Gastrocnemius medialis (tissue), 4 donors: ENCODE measurements at regions not wholly inside any gene's neighbourhood (a gene's known extent, or its start where the extent isn't known, plus 50 kb on each side); places are given as distances from the start of the nearest gene placed in this dataset.

Experiments used
- ATAC-seq, 2 donors: fragments of 150-250 bp; one replicate each; pipeline ENCODE4 v1.9.1; 2016
- DNase-seq, 2 donors: peaks; one replicate each; pipeline ENCODE4 v3.0.0-alpha.2; 2019
- H3K27ac ChIP-seq, 4 donors: fragments of 200-600 bp; sonication (generic); 1 replicate in 1 of 4; 2 replicates in 3 of 4; pipeline ENCODE4 v1.5.1; 2016 to 2018; ENCODE audit warnings: mild to moderate bottlenecking in 2 of 4, moderate library complexity in 1 of 4
- H3K27me3 ChIP-seq, 3 donors: fragments of 200-600 bp; sonication (generic) in 2 of 3; 1 replicate in 1 of 3; 2 replicates in 2 of 3; pipeline versions ENCODE4 v1.5.1 to v1.6.0; 2016 to 2019; ENCODE audit warnings: mild to moderate bottlenecking in 1 of 3, moderate library complexity in 1 of 3
- H3K36me3 ChIP-seq, 2 donors: fragments of 200-600 bp; sonication (generic) in 1 of 2; one replicate each; pipeline ENCODE4 v1.5.1; 2017 to 2018
- H3K4me1 ChIP-seq, 2 donors: fragments of 200-600 bp; sonication (generic) in 1 of 2; one replicate each; pipeline ENCODE4 v1.5.1; 2016 to 2017; ENCODE audit warnings: mild to moderate bottlenecking in 2 of 2
- H3K4me3 ChIP-seq, 4 donors: fragments of 200-600 bp; sonication (generic) in 3 of 4; 1 replicate in 1 of 4; 2 replicates in 3 of 4; pipeline ENCODE4 v1.5.1; 2016 to 2019; ENCODE audit warnings: mild to moderate bottlenecking in 2 of 4
- H3K9me3 ChIP-seq, 3 donors: fragments of 200-600 bp; sonication (generic) in 2 of 3; 1 replicate in 1 of 3; 2 replicates in 2 of 3; pipeline ENCODE4 v1.5.1; 2016 to 2019
- POLR2A ChIP-seq, 2 donors: fragments of 450-650 bp; IDR thresholded peaks; one replicate each; pipeline ENCODE4 v1.6.1; 2017; ENCODE audit warnings: antibody characterized with exemption in 2 of 2, mild to moderate bottlenecking in 2 of 2, moderate library complexity in 2 of 2
- in situ Hi-C, 4 donors: fragments of 200-750 bp; cut with MboI; loops; one replicate each; pipeline versions ENCODE4 v1.15.0 to v1.8.0; 2017; ENCODE audit warnings: low sequenced_read_pairs in 4 of 4
- intact Hi-C: fragments of 100-400 bp; cut with DNase I; formaldehyde crosslinking; loops from one replicate; pipeline ENCODE4 v1.15.1; 2023; ENCODE audit warnings: low total_unique reads
- TF ChIP-seq, protein P1 (sequence below), 5 experiments: fragments of 450-650 bp in 3 of 5; fragments of 200-600 bp in 2 of 5; sonication (generic) in 2 of 5; IDR thresholded peaks in 4 of 5; conservative IDR thresholded peaks in 1 of 5; 1 replicate in 4 of 5; 2 replicates in 1 of 5; pipeline ENCODE4 v1.5.1; 2016 to 2019; ENCODE audit warnings: antibody characterized with exemption in 5 of 5, mild to moderate bottlenecking in 3 of 5, moderate library complexity in 3 of 5

GRCh38 chr7:34425194-34425593, 232.8 kb upstream of the NPSR1 start:
- Histone ChIP-seq H3K9me3 (no peaks in the 10 kb centered on the region), H3K4me3 (no peak overlapping the region), H3K4me1 (no peaks in the 10 kb centered on the region), H3K36me3 (no peaks in the 10 kb centered on the region), H3K27ac (no peak overlapping the region), H3K27me3 (no peaks in the 10 kb centered on the region)
- DNase-seq = no peak
- no peak for TF ChIP-seq POLR2A (IDR thresholded peaks at IDR 0.05)
- TF ChIP-seq, protein P1, sequence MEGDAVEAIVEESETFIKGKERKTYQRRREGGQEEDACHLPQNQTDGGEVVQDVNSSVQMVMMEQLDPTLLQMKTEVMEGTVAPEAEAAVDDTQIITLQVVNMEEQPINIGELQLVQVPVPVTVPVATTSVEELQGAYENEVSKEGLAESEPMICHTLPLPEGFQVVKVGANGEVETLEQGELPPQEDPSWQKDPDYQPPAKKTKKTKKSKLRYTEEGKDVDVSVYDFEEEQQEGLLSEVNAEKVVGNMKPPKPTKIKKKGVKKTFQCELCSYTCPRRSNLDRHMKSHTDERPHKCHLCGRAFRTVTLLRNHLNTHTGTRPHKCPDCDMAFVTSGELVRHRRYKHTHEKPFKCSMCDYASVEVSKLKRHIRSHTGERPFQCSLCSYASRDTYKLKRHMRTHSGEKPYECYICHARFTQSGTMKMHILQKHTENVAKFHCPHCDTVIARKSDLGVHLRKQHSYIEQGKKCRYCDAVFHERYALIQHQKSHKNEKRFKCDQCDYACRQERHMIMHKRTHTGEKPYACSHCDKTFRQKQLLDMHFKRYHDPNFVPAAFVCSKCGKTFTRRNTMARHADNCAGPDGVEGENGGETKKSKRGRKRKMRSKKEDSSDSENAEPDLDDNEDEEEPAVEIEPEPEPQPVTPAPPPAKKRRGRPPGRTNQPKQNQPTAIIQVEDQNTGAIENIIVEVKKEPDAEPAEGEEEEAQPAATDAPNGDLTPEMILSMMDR (IDR thresholded peaks at IDR 0.05 in 4 of 5, conservative IDR thresholded peaks at IDR 0.05 in 1 of 5) = no peak
- in situ Hi-C loops (loop anchor here in 1 of 4 donors (25.0 kb wide), 1 partner anchor 112 kb away; no protein-coding TSS in a partner anchor), intact Hi-C loops (no loop called here)
- ATAC-seq = no peak

GRCh38 chr7:34425631-34426384, 232.2 kb upstream of the NPSR1 start:
- intact Hi-C loops (no loop called here), in situ Hi-C loops (loop anchor here in 1 of 4 donors (25.0 kb wide), 1 partner anchor 111 kb away; no protein-coding TSS in a partner anchor)

GRCh38 chr7:34430456-34430855, 227.6 kb upstream of the NPSR1 start:
- TF ChIP-seq, protein P1 (IDR thresholded peaks at IDR 0.05 in 4 of 5, conservative IDR thresholded peaks at IDR 0.05 in 1 of 5) = peak in 1 of 5 experiments; percentile 10
- no peak for TF ChIP-seq POLR2A (IDR thresholded peaks at IDR 0.05)

More at GRCh38 chr7:34425631-34426384, 232.2 kb upstream of the NPSR1 start:
- H3K9me3 ChIP-seq = no peaks in the 10 kb centered on the region
- H3K27ac ChIP-seq = no peak overlapping the region
- no peak overlapping the region for H3K4me3 ChIP-seq
- no peaks in the 10 kb centered on the region for H3K4me1 ChIP-seq
- H3K36me3 ChIP-seq = no peaks in the 10 kb centered on the region
- no peaks in the 10 kb centered on the region for H3K27me3 ChIP-seq
- no peak for TF ChIP-seq POLR2A (IDR thresholded peaks at IDR 0.05)
- TF ChIP-seq, protein P1 (IDR thresholded peaks at IDR 0.05 in 4 of 5, conservative IDR thresholded peaks at IDR 0.05 in 1 of 5) = no peak
- ATAC-seq = no peak
- no peak for DNase-seq

GRCh38 chr7:34438436-34438835, 219.6 kb upstream of the NPSR1 start:
- no peak for ATAC-seq
- intact Hi-C loops = no loop called here

More at GRCh38 chr7:34430456-34430855, 227.6 kb upstream of the NPSR1 start:
- in situ Hi-C loops (loop anchor here in 1 of 4 donors (25.0 kb wide), 1 partner anchor 107 kb away; no protein-coding TSS in a partner anchor), intact Hi-C loops (no loop called here)
- no peaks in the 10 kb centered on the region for H3K27me3 ChIP-seq
- ATAC-seq (no peak), DNase-seq (no peak)
- no peaks in the 10 kb centered on the region for H3K36me3 ChIP-seq
- H3K4me3 ChIP-seq = no peak overlapping the region
- no peaks in the 10 kb centered on the region for H3K4me1 ChIP-seq
- H3K27ac ChIP-seq = no peak overlapping the region
- no peaks in the 10 kb centered on the region for H3K9me3 ChIP-seq

More at GRCh38 chr7:34438436-34438835, 219.6 kb upstream of the NPSR1 start:
- no peaks in the 10 kb centered on the region for H3K27me3 ChIP-seq
- no peaks in the 10 kb centered on the region for H3K36me3 ChIP-seq
- no peak for DNase-seq
- no peaks in the 10 kb centered on the region for H3K9me3 ChIP-seq
- in situ Hi-C loops = loop anchor here in 1 of 4 donors (25.0 kb wide), 1 partner anchor 99 kb away; no protein-coding TSS in a partner anchor
- no peak overlapping the region for H3K27ac ChIP-seq
- no peaks in the 10 kb centered on the region for H3K4me1 ChIP-seq
- no peak overlapping the region for H3K4me3 ChIP-seq
- TF ChIP-seq, protein P1 (IDR thresholded peaks at IDR 0.05 in 4 of 5, conservative IDR thresholded peaks at IDR 0.05 in 1 of 5) = no peak
- no peak for TF ChIP-seq POLR2A (IDR thresholded peaks at IDR 0.05)
